ENCODE measurements at regions not wholly inside any gene's neighbourhood (a gene's known extent, or its start where the extent isn't known, plus 50 kb on each side); places are given as distances from the start of the nearest gene placed in this dataset.

- Histone ChIP-seq H3K4me3 (no peak overlapping the region), H3K27me3 (no peaks in the 10 kb centered on the region), H3K9me3 (no peaks in the 10 kb centered on the region), H3K36me3 (ENCODE audit: low read depth, missing control alignments) (no peaks in the 10 kb centered on the region), H3K4me1 (no peaks in the 10 kb centered on the region), H3K27ac (no peak overlapping the region)
- TF ChIP-seq, protein P1, sequence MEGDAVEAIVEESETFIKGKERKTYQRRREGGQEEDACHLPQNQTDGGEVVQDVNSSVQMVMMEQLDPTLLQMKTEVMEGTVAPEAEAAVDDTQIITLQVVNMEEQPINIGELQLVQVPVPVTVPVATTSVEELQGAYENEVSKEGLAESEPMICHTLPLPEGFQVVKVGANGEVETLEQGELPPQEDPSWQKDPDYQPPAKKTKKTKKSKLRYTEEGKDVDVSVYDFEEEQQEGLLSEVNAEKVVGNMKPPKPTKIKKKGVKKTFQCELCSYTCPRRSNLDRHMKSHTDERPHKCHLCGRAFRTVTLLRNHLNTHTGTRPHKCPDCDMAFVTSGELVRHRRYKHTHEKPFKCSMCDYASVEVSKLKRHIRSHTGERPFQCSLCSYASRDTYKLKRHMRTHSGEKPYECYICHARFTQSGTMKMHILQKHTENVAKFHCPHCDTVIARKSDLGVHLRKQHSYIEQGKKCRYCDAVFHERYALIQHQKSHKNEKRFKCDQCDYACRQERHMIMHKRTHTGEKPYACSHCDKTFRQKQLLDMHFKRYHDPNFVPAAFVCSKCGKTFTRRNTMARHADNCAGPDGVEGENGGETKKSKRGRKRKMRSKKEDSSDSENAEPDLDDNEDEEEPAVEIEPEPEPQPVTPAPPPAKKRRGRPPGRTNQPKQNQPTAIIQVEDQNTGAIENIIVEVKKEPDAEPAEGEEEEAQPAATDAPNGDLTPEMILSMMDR (IDR thresholded peaks at IDR 0.05) = no peak
- TF ChIP-seq POLR2A (IDR thresholded peaks at IDR 0.05) = no peak
- intact Hi-C loops (cut with DNase I; ENCODE audit: low total_unique reads) = no loop called here
- no peak for DNase-seq
Measured at GRCh38 chr9:90251316-90251715, 391.3 kb downstream of the DIRAS2 start.

DNA sequence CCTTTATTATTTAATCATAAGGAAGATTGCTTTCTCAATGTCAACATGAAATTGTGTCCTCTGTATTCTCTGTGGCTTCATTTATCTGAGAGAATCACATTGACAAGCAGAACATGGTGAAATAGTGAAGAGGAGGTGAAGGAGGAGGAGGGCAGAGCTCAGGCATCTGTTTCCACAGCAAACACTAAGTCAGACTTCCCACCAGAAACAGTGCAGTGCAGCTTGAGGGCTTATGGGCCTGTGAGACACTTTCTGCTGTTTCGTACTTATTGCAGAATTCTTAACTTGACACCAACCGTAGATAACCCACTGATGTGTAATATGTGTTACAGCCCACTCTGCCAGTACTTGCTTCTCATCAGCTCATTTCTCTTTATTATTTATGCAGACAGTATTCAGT, 386.3 kb downstream of the DIRAS2 start:
- Histone ChIP-seq H3K36me3 (ENCODE audit: low read depth, missing control alignments) (no peaks in the 10 kb centered on the region), H3K4me3 (no peak overlapping the region), H3K27me3 (no peaks in the 10 kb centered on the region), H3K4me1 (no peaks in the 10 kb centered on the region), H3K27ac (no peak overlapping the region), H3K9me3 (no peaks in the 10 kb centered on the region)
- no peak for DNase-seq
- intact Hi-C loops (cut with DNase I; ENCODE audit: low total_unique reads) = no loop called here
- no peak for TF ChIP-seq POLR2A (IDR thresholded peaks at IDR 0.05)
- TF ChIP-seq, protein P1 (IDR thresholded peaks at IDR 0.05) = no peak
- WGBS, 2 donors = 38 to 85% methylated on average over 2 of the region's 2 CpGs

DNA sequence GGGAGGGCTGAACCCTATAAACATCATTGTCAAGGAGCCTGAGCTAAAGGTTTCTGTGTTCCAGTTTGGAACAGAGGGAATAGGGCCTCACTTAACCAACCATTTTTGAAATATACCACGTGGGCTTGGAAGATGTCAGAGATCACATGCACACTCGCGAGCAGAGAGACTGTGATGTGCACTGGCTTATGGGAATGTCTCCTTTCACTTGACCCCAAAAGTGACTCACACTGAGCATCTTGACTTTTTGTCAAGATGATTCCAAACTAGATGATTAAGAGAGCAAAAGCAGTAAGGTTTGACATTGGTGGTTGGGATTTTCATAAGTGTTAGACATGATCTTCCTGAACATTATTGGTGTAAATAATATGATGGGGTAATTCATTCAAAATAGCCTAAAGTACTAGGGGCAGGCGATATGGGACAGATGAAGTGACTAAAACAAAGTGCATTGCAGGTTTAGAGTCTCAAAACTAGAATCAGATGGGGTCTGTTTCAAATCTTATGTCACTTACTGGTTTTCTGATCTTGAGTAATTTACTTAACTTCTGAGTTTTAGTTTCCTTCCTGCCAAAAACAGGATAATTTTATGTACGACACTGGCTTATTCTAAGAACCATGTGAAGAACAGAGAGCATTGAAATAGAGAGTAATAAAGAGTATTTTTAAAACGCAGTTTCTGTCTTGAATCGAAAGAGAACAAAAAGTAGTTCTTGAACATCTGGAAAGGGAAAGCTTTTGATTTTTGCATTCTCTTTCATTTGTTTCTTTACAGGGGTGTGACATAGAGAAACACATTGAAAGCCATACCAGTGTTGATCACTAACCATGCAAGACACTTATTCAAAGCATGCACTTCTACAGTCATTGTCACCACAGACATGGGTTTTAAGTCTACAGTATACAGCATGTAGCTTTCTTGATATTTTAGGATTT, 383.0 kb downstream of the DIRAS2 start:
- 73 to 83% methylated on average over 7 of the region's 7 CpGs for WGBS, 2 donors

GRCh38 chr9:90261698-90262097, 380.9 kb downstream of the DIRAS2 start:
- WGBS, 2 donors = 91% methylated on average over 2 of the region's 2 CpGs
- Histone ChIP-seq H3K9me3 (no peaks in the 10 kb centered on the region), H3K4me3 (no peak overlapping the region), H3K4me1 (no peaks in the 10 kb centered on the region), H3K27me3 (no peaks in the 10 kb centered on the region), H3K36me3 (ENCODE audit: low read depth, missing control alignments) (no peaks in the 10 kb centered on the region), H3K27ac (no peak overlapping the region)
- intact Hi-C loops (cut with DNase I; ENCODE audit: low total_unique reads) = no loop called here
- DNase-seq = no peak
- TF ChIP-seq, protein P1 (IDR thresholded peaks at IDR 0.05) = no peak
- no peak for TF ChIP-seq POLR2A (IDR thresholded peaks at IDR 0.05)

More for the DNA sequence above, 383.0 kb downstream of the DIRAS2 start:
- Histone ChIP-seq H3K9me3 (no peaks in the 10 kb centered on the region), H3K27me3 (no peaks in the 10 kb centered on the region), H3K4me3 (no peak overlapping the region), H3K4me1 (no peaks in the 10 kb centered on the region), H3K27ac (no peak overlapping the region), H3K36me3 (ENCODE audit: low read depth, missing control alignments) (no peaks in the 10 kb centered on the region)
- TF ChIP-seq POLR2A (IDR thresholded peaks at IDR 0.05) = no peak
- TF ChIP-seq, protein P1 (IDR thresholded peaks at IDR 0.05) = no peak
- intact Hi-C loops (cut with DNase I; ENCODE audit: low total_unique reads) = no loop called here
- DNase-seq = no peak

- TF ChIP-seq, protein P1 (IDR thresholded peaks at IDR 0.05) = no peak
- no peak for TF ChIP-seq POLR2A (IDR thresholded peaks at IDR 0.05)
- Histone ChIP-seq H3K27ac (no peak overlapping the region), H3K9me3 (no peaks in the 10 kb centered on the region), H3K4me1 (no peaks in the 10 kb centered on the region), H3K4me3 (no peak overlapping the region), H3K27me3 (no peaks in the 10 kb centered on the region), H3K36me3 (ENCODE audit: low read depth, missing control alignments) (no peaks in the 10 kb centered on the region)
- no peak for DNase-seq
- intact Hi-C loops (cut with DNase I; ENCODE audit: low total_unique reads) = no loop called here
- WGBS, 2 donors = 76 to 90% methylated on average over 5 of the region's 5 CpGs
Measured at GRCh38 chr9:90268613-90269012, 374.0 kb downstream of the DIRAS2 start.

Data from testis (tissue), 2 donors.